ENCODE measurements at regions not wholly inside any gene's neighbourhood (a gene's known extent, or its start where the extent isn't known, plus 50 kb on each side); places are given as distances from the start of the nearest gene placed in this dataset.

DNA sequence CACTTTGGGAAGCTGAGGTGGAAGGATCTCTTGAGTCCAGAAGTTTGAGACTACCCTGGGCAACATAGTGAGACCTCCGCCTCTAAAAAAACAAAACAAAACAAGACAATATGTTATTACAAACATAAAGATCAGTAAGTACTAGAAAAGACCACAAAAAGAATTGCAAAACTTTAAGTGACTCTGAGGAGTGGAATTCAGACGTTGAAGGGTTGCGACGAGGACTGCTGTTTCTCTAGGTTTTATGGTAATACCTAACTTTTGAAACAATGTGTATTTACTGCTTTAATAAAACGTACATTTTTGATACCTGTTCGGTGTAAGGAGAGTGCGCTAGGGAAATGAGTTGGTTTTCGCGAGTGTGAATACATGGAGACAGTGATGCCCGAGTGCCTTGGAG is 250.4 kb downstream of the GATA3 start:
- no TSS peak for BruUV-seq (replicated peaks)
- intact Hi-C loops (cut with micrococcal nuclease) (no loop called here), in situ Hi-C loops (cut with MboI; ENCODE audit: low sequenced_read_pairs) (no loop called here), dilution Hi-C loops (cut with HindIII; ENCODE audit: low sequenced_read_pairs, unreplicated experiment) (no loop called here)
- Histone ChIP-seq H2AFZ (replicated peaks; ENCODE audit: low read length, poor library complexity) (no peak overlapping the region), H3K14ac (replicated peaks; ENCODE audit: low read depth, low read length) (no peak overlapping the region), H3K27me3 (ENCODE audit: control insufficient read depth, insufficient read depth, low read length) (no peaks in the 10 kb centered on the region), H3K4ac (ENCODE audit: low read depth, low read length) (no peak overlapping the region), H2BK5ac (ENCODE audit: low read depth, low read length, poor library complexity, severe bottlenecking) (no peak overlapping the region), H2BK120ac (ENCODE audit: low read depth, low read length) (no peak overlapping the region), H3K9ac (ENCODE audit: low read depth, low read length) (no peak overlapping the region), H3K4me2 (ENCODE audit: low read depth, low read length) (no peak overlapping the region), H2AK9ac (replicated peaks; ENCODE audit: low read depth, low read length, poor library complexity) (no peak overlapping the region), H3K4me3 (ENCODE audit: insufficient read depth, low read depth, low read length) (no peak overlapping the region), H3K27ac (ENCODE audit: insufficient read depth, low read length) (no peak overlapping the region), H2BK20ac (ENCODE audit: low read depth, low read length) (no peak overlapping the region), H3K9me3 (ENCODE audit: control insufficient read depth, insufficient read depth, low read length) (peaks cover 14% of the 10 kb centered on the region), H3K4me1 (ENCODE audit: control insufficient read depth, insufficient read depth, low read length) (no peaks in the 10 kb centered on the region), H4K5ac (ENCODE audit: low read depth, low read length) (no peak overlapping the region), H2BK15ac (ENCODE audit: low read depth, low read length) (no peak overlapping the region), H3K36me3 (ENCODE audit: control insufficient read depth, insufficient read depth, low read length) (no peaks in the 10 kb centered on the region), H3K9me1 (ENCODE audit: insufficient read depth, low read length) (no peaks in the 10 kb centered on the region), H4K8ac (ENCODE audit: low read depth in 2 of 2, low read length in 2 of 2) (no peak overlapping the region), H4K91ac (ENCODE audit: insufficient read depth, low read depth, low read length) (no peak overlapping the region), H3K23ac (ENCODE audit: low read depth, low read length) (no peak overlapping the region), H3K56ac (ENCODE audit: extremely low read depth, insufficient read depth, low read length) (no peak overlapping the region), H2AK5ac (ENCODE audit: low read depth, low read length) (no peak overlapping the region), H4K20me1 (ENCODE audit: insufficient read depth, low read length) (no peaks in the 10 kb centered on the region), H3K18ac (ENCODE audit: low read depth, low read length) (no peak overlapping the region), H3K79me1 (ENCODE audit: low read depth in 1 of 2, low read length in 2 of 2) (no peaks in the 10 kb centered on the region)
- POLR2A ChIA-PET (ENCODE audit: unreplicated experiment): no interaction called here
- no CpG with 5 or more reads among the region's 10 CpGs for WGBS, 2 experiments (ENCODE audit: extremely low coverage in 2 of 2, insufficient read length in 1 of 2)
- CTCF ChIA-PET: no interaction called here
- TF ChIP-seq MAZ (IDR thresholded peaks at IDR 0.05; ENCODE audit: borderline replicate concordance, low read depth, low read length): no peak
- no peak for TF ChIP-seq RFX5 (IDR thresholded peaks at IDR 0.05; ENCODE audit: low read depth, low read length)
- no peak for TF ChIP-seq NFE2L2 (IDR thresholded peaks at IDR 0.05; ENCODE audit: low read depth, low read length)
- TF ChIP-seq CHD1 (IDR thresholded peaks at IDR 0.05; ENCODE audit: low read depth, low read length): no peak
- TF ChIP-seq MAFK (IDR thresholded peaks at IDR 0.05; ENCODE audit: low read depth, low read length): no peak
- no peak for TF ChIP-seq MXI1 (IDR thresholded peaks at IDR 0.05; ENCODE audit: borderline replicate concordance, low read depth, low read length)
- no peak for TF ChIP-seq RAD21 (IDR thresholded peaks at IDR 0.05; ENCODE audit: low read length)
- TF ChIP-seq FOS (IDR thresholded peaks at IDR 0.05; ENCODE audit: low read depth, low read length): no peak
- no peak for TF ChIP-seq USF2 (IDR thresholded peaks at IDR 0.05; ENCODE audit: low read depth, low read length)
- DNase-seq: no peak
- no peak for ATAC-seq (ENCODE audit: low read depth)

Measured in IMR-90 (cell line).